DND-41 (cell line): ENCODE measurements at regions not wholly inside any gene's neighbourhood (a gene's known extent, or its start where the extent isn't known, plus 50 kb on each side); places are given as distances from the start of the nearest gene placed in this dataset.
"Not testable (repeated sequence)": the region's sequence is repeated elsewhere in the genome, so short reads cannot be mapped to it uniquely, and the experiment has no call there.

Source experiments
- ATAC-seq: fragments of 200-7000 bp; cut with Tn5 transposase; 3 replicates; pipeline ENCODE4 v1.9.1; 2021; ENCODE audit warnings: low read depth; ENCODE audit not compliant: insufficient read depth
- DNase-seq: peaks from one replicate; pipeline ENCODE4 v3.0.0-alpha.2; 2020
- H2AFZ ChIP-seq: 2 replicates; pipeline ENCODE4 v1.6.0; 2012; ENCODE audit warnings: low read depth, low read length
- H3K27ac ChIP-seq: 2 replicates; pipeline ENCODE4 v1.5.1; 2012; ENCODE audit warnings: low read length, inconsistent platforms
- H3K27me3 ChIP-seq: fragments of 200-600 bp; sonication (generic); 2 replicates; pipeline ENCODE4 v1.6.0; 2012; ENCODE audit warnings: low read length, mild to moderate bottlenecking, inconsistent platforms; ENCODE audit not compliant: insufficient read depth, poor library complexity
- H3K36me3 ChIP-seq: 2 replicates; pipeline ENCODE4 v1.5.1; 2012; ENCODE audit warnings: low read length, inconsistent platforms; ENCODE audit not compliant: insufficient read depth
- H3K4me1 ChIP-seq: 2 replicates; pipeline ENCODE4 v1.5.1; 2012; ENCODE audit warnings: mild to moderate bottlenecking, low read length; ENCODE audit not compliant: insufficient read depth
- H3K4me2 ChIP-seq: 2 replicates; pipeline ENCODE4 v1.6.0; 2012; ENCODE audit warnings: mild to moderate bottlenecking, moderate library complexity, low read length, inconsistent platforms; ENCODE audit not compliant: insufficient read depth
- H3K4me3 ChIP-seq, 2 experiments: fragments of 200-600 bp in 1 of 2; shearing (Covaris generic) in 1 of 2; 2 replicates each; pipeline ENCODE4 v1.5.1; 2012 to 2016; ENCODE audit warnings: inconsistent platforms in 2 of 2, low read length in 2 of 2, mild to moderate bottlenecking in 2 of 2, low read depth in 1 of 2, moderate library complexity in 1 of 2
- H3K79me2 ChIP-seq: 2 replicates; pipeline ENCODE4 v1.6.0; 2012; ENCODE audit warnings: low read length, inconsistent platforms; ENCODE audit not compliant: insufficient read depth
- H3K9ac ChIP-seq: 2 replicates; pipeline ENCODE4 v1.6.0; 2012; ENCODE audit warnings: low read depth, mild to moderate bottlenecking, inconsistent platforms, low read length, moderate library complexity
- H3K9me3 ChIP-seq: 2 replicates; pipeline ENCODE4 v1.5.1; 2012; ENCODE audit warnings: low read length, moderate library complexity, mild to moderate bottlenecking, inconsistent platforms; ENCODE audit not compliant: insufficient read depth, severe bottlenecking
- H4K20me1 ChIP-seq: 2 replicates; pipeline ENCODE4 v1.6.0; 2012; ENCODE audit warnings: low read length; ENCODE audit not compliant: insufficient read depth
- CTCF ChIP-seq: IDR thresholded peaks from 2 replicates; pipeline ENCODE4 v1.5.1; 2012; ENCODE audit warnings: borderline replicate concordance, low read length, moderate library complexity, mild to moderate bottlenecking; ENCODE audit not compliant: poor library complexity, severe bottlenecking; ENCODE audit errors: extremely low read depth
- EZH2 ChIP-seq: IDR thresholded peaks from 3 replicates; pipeline ENCODE4 v1.6.1; 2012; ENCODE audit warnings: borderline replicate concordance, low read depth, mild to moderate bottlenecking, moderate library complexity, low read length, inconsistent platforms; ENCODE audit not compliant: severe bottlenecking

GRCh38 chr2:183840061-183840584, 715.9 kb downstream of the NUP35 start:
- H3K27me3 ChIP-seq = no peaks in the 10 kb centered on the region
- H3K9me3 ChIP-seq = no peaks in the 10 kb centered on the region
- H4K20me1 ChIP-seq = no peaks in the 10 kb centered on the region
- no peaks in the 10 kb centered on the region for H3K36me3 ChIP-seq
- H3K4me2 ChIP-seq = no peak overlapping the region
- no peak for ATAC-seq
- H3K79me2 ChIP-seq = no peaks in the 10 kb centered on the region
- no peaks in the 10 kb centered on the region for H3K4me1 ChIP-seq
- TF ChIP-seq EZH2 (no peak), CTCF (no peak)
- H3K4me3 ChIP-seq = no peak overlapping the region
- DNase-seq = no peak
- no peak overlapping the region for H2AFZ ChIP-seq
- H3K27ac ChIP-seq = no peak overlapping the region
- no peak overlapping the region for H3K9ac ChIP-seq

- H3K79me2 ChIP-seq, H3K9me3 ChIP-seq, H3K9ac ChIP-seq, DNase-seq, H4K20me1 ChIP-seq, H3K4me3 ChIP-seq, H3K4me1 ChIP-seq, H2AFZ ChIP-seq, H3K4me2 ChIP-seq, H3K27me3 ChIP-seq, ATAC-seq, H3K36me3 ChIP-seq, H3K27ac ChIP-seq: not testable (repeated sequence)
Observed at GRCh38 chr2:183849826-183850225, 725.6 kb downstream of the NUP35 start.

GRCh38 chr2:183859129-183859528, 734.9 kb downstream of the NUP35 start:
- H3K4me2 ChIP-seq = no peak overlapping the region
- H3K27me3 ChIP-seq = no peaks in the 10 kb centered on the region
- TF ChIP-seq CTCF (no peak), EZH2 (no peak)
- no peaks in the 10 kb centered on the region for H3K36me3 ChIP-seq
- no peaks in the 10 kb centered on the region for H4K20me1 ChIP-seq
- no peaks in the 10 kb centered on the region for H3K79me2 ChIP-seq
- H3K27ac ChIP-seq = no peak overlapping the region
- H2AFZ ChIP-seq = no peak overlapping the region
- H3K9ac ChIP-seq = no peak overlapping the region
- H3K4me1 ChIP-seq = no peaks in the 10 kb centered on the region
- no peak overlapping the region for H3K4me3 ChIP-seq
- H3K9me3 ChIP-seq = no peaks in the 10 kb centered on the region
- DNase-seq = no peak
- ATAC-seq = no peak

- H3K36me3 ChIP-seq = no peaks in the 10 kb centered on the region
- DNase-seq (no peak), ATAC-seq (no peak)
- H3K27me3 ChIP-seq = no peaks in the 10 kb centered on the region
- no peaks in the 10 kb centered on the region for H3K4me1 ChIP-seq
- TF ChIP-seq CTCF = no peak
- no peak for TF ChIP-seq EZH2
- no peaks in the 10 kb centered on the region for H3K79me2 ChIP-seq
- H3K9me3 ChIP-seq = no peaks in the 10 kb centered on the region
- no peak overlapping the region for H3K4me2 ChIP-seq
- no peak overlapping the region for H2AFZ ChIP-seq
- H3K4me3 ChIP-seq = no peak overlapping the region
- H4K20me1 ChIP-seq = no peaks in the 10 kb centered on the region
- H3K27ac ChIP-seq = no peak overlapping the region
- H3K9ac ChIP-seq = no peak overlapping the region
Observed at GRCh38 chr2:183866666-183867065, 731.7 kb upstream of the ZNF804A start.
